Gastroesophageal sphincter (tissue), 3 donors: ENCODE measurements at regions not wholly inside any gene's neighbourhood (a gene's known extent, or its start where the extent isn't known, plus 50 kb on each side); places are given as distances from the start of the nearest gene placed in this dataset.

Source experiments
- CTCF ChIP-seq, 4 experiments: fragments of 200-600 bp in 2 of 4; fragments of 450-650 bp in 2 of 4; sonication (generic) in 1 of 4; IDR thresholded peaks; one replicate each; pipeline ENCODE4 v1.5.1; 2017 to 2019; ENCODE audit warnings: antibody characterized with exemption in 4 of 4, mild to moderate bottlenecking in 2 of 4, moderate library complexity in 2 of 4
- POLR2A ChIP-seq, 2 donors: fragments of 450-650 bp; IDR thresholded peaks; one replicate each; pipeline ENCODE4 v1.6.1; 2017; ENCODE audit warnings: antibody characterized with exemption in 2 of 2, mild to moderate bottlenecking in 2 of 2, moderate library complexity in 1 of 2
- POLR2AphosphoS5 ChIP-seq: sonication (generic); formaldehyde crosslinking; IDR thresholded peaks from one replicate; pipeline ENCODE4 v1.6.1; 2017; ENCODE audit warnings: antibody characterized with exemption

- TF ChIP-seq CTCF (IDR thresholded peaks at IDR 0.05) = no peak
- no peak for TF ChIP-seq POLR2AphosphoS5
- no peak for TF ChIP-seq POLR2A (IDR thresholded peaks at IDR 0.05)
Observed at GRCh38 chr15:68483165-68483564, 51.2 kb upstream of the ITGA11 start.
